IMR-90 (cell line): ENCODE measurements at regions not wholly inside any gene's neighbourhood (a gene's known extent, or its start where the extent isn't known, plus 50 kb on each side); places are given as distances from the start of the nearest gene placed in this dataset.

Source experiments
- ATAC-seq: fragments of 200-7000 bp; cut with Tn5 transposase; 2 replicates; pipeline ENCODE4 v1.9.1; 2020; ENCODE audit warnings: low read depth, mild to moderate bottlenecking, moderate library complexity
- BruUV-seq: library from RNA; stranded (reverse); fragments of 400-500 nt; replicated peaks from 2 replicates; lab custom pipeline; 2021; lab: Mats Ljungman, UMichigan
- CTCF ChIA-PET: fragments of 300-600 bp; formaldehyde crosslinking; extraction: SDS; loops from one replicate; lab custom pipeline; 2021; ENCODE audit warnings: antibody characterized with exemption; lab: Yijun Ruan, JAX
- POLR2A ChIA-PET: fragments of 300-600 bp; sonication (Branson Sonifier 250); formaldehyde crosslinking; loops from one replicate; lab custom pipeline; 2022; ENCODE audit warnings: antibody characterized with exemption; ENCODE audit not compliant: unreplicated experiment; lab: Charles Lee
- DNase-seq: peaks from one replicate; pipeline ENCODE4 v3.0.0; 2013
- H2AFZ ChIP-seq: replicated peaks from 2 replicates; pipeline ENCODE3; 2013; ENCODE audit warnings: low read length, mild to moderate bottlenecking; ENCODE audit not compliant: poor library complexity
- H2AK5ac ChIP-seq: 2 replicates; pipeline ENCODE4 v1.6.1; 2013; ENCODE audit warnings: low read depth, low read length, inconsistent platforms
- H2AK9ac ChIP-seq: replicated peaks from 2 replicates; pipeline ENCODE3; 2013; ENCODE audit warnings: mild to moderate bottlenecking, low read depth, low read length, moderate library complexity; ENCODE audit not compliant: poor library complexity
- H2BK120ac ChIP-seq: 2 replicates; pipeline ENCODE4 v1.6.1; 2013; ENCODE audit warnings: low read depth, low read length, inconsistent platforms
- H2BK15ac ChIP-seq: 3 replicates; pipeline ENCODE4 v1.6.1; 2013; ENCODE audit warnings: low read depth, low read length, inconsistent platforms
- H2BK20ac ChIP-seq: 2 replicates; pipeline ENCODE4 v1.6.1; 2013; ENCODE audit warnings: low read depth, mild to moderate bottlenecking, inconsistent platforms, low read length, moderate library complexity
- H2BK5ac ChIP-seq: 2 replicates; pipeline ENCODE4 v1.6.1; 2013; ENCODE audit warnings: mild to moderate bottlenecking, low read depth, low read length, inconsistent platforms; ENCODE audit not compliant: poor library complexity, severe bottlenecking
- H3K14ac ChIP-seq: replicated peaks from 2 replicates; pipeline ENCODE4 v1.6.1; 2013; ENCODE audit warnings: low read depth, low read length, inconsistent platforms
- H3K18ac ChIP-seq: 2 replicates; pipeline ENCODE4 v1.6.1; 2013; ENCODE audit warnings: low read depth, low read length, control low read depth
- H3K23ac ChIP-seq: 2 replicates; pipeline ENCODE4 v1.6.1; 2013; ENCODE audit warnings: low read depth, low read length, inconsistent platforms
- H3K27ac ChIP-seq: 2 replicates; pipeline ENCODE4 v1.5.1; 2013; ENCODE audit warnings: mild to moderate bottlenecking, control low read depth, low read length; ENCODE audit not compliant: insufficient read depth
- H3K27me3 ChIP-seq: 2 replicates; pipeline ENCODE4 v1.6.1; 2013; ENCODE audit warnings: low read length; ENCODE audit not compliant: control insufficient read depth, insufficient read depth
- H3K36me3 ChIP-seq: 2 replicates; pipeline ENCODE4 v1.6.1; 2013; ENCODE audit warnings: low read length, mixed read lengths; ENCODE audit not compliant: control insufficient read depth, insufficient read depth
- H3K4ac ChIP-seq: 2 replicates; pipeline ENCODE4 v1.6.1; 2013; ENCODE audit warnings: low read depth, low read length, inconsistent platforms
- H3K4me1 ChIP-seq: 2 replicates; pipeline ENCODE4 v1.6.1; 2013; ENCODE audit warnings: low read length, mixed read lengths; ENCODE audit not compliant: control insufficient read depth, insufficient read depth
- H3K4me2 ChIP-seq: 2 replicates; pipeline ENCODE4 v1.6.1; 2013; ENCODE audit warnings: low read depth, mild to moderate bottlenecking, control low read depth, low read length, moderate library complexity
- H3K4me3 ChIP-seq: 2 replicates; pipeline ENCODE4 v1.5.1; 2013; ENCODE audit warnings: low read depth, mild to moderate bottlenecking, control low read depth, low read length, moderate library complexity; ENCODE audit not compliant: insufficient read depth
- H3K56ac ChIP-seq: 2 replicates; pipeline ENCODE4 v1.6.1; 2013; ENCODE audit warnings: low read length, inconsistent platforms; ENCODE audit not compliant: insufficient read depth; ENCODE audit errors: extremely low read depth
- H3K79me1 ChIP-seq, 2 experiments: 2 replicates each; pipeline ENCODE4 v1.6.1; 2013; ENCODE audit warnings: low read length in 2 of 2, inconsistent platforms in 1 of 2, low read depth in 1 of 2
- H3K9ac ChIP-seq: 2 replicates; pipeline ENCODE4 v1.6.1; 2013; ENCODE audit warnings: low read depth, low read length, control low read depth
- H3K9me1 ChIP-seq: 2 replicates; pipeline ENCODE4 v1.6.1; 2013; ENCODE audit warnings: low read length, inconsistent platforms; ENCODE audit not compliant: insufficient read depth
- H3K9me3 ChIP-seq: 2 replicates; pipeline ENCODE4 v1.6.1; 2013; ENCODE audit warnings: low read length; ENCODE audit not compliant: control insufficient read depth, insufficient read depth
- H4K20me1 ChIP-seq: 2 replicates; pipeline ENCODE4 v1.6.1; 2013; ENCODE audit warnings: low read length, inconsistent platforms; ENCODE audit not compliant: insufficient read depth
- H4K5ac ChIP-seq: 2 replicates; pipeline ENCODE4 v1.6.1; 2013; ENCODE audit warnings: mild to moderate bottlenecking, low read depth, low read length, control low read depth
- H4K8ac ChIP-seq, 2 experiments: 2 replicates each; pipeline ENCODE4 v1.6.1; 2013; ENCODE audit warnings: low read depth in 2 of 2, low read length in 2 of 2, control low read depth in 1 of 2, inconsistent platforms in 1 of 2
- H4K91ac ChIP-seq: 2 replicates; pipeline ENCODE4 v1.6.1; 2013; ENCODE audit warnings: low read depth, low read length, inconsistent platforms; ENCODE audit not compliant: insufficient read depth
- CEBPB ChIP-seq: IDR thresholded peaks from 2 replicates; pipeline ENCODE4 v1.6.1; 2012; ENCODE audit warnings: low read depth, low read length, improper control_type of control experiment
- MXI1 ChIP-seq: IDR thresholded peaks from 2 replicates; pipeline ENCODE4 v1.6.1; 2012; ENCODE audit warnings: low read depth, mild to moderate bottlenecking, low read length, moderate library complexity, borderline replicate concordance
- RAD21 ChIP-seq: IDR thresholded peaks from 2 replicates; pipeline ENCODE4 v1.6.1; 2012; ENCODE audit warnings: low read length, improper control_type of control experiment
- RFX5 ChIP-seq: IDR thresholded peaks from 2 replicates; pipeline ENCODE4 v1.8.0; 2012; ENCODE audit warnings: low read depth, mild to moderate bottlenecking, low read length, moderate library complexity
- WGBS, 2 experiments: methylation state at CpG; one replicate each; pipeline versions ENCODE4 v1.1.5 to v1.1.7; 2013; ENCODE audit warnings: missing lambda C conversion rate in 2 of 2; ENCODE audit not compliant: insufficient read length in 1 of 2; ENCODE audit errors: extremely low coverage in 2 of 2; 5-methylcytosine and 5-hydroxymethylcytosine counted together
- dilution Hi-C: fragments of 300-500 bp; cut with HindIII; formaldehyde crosslinking; loops from one replicate; pipeline ENCODE4 v1.14.3; 2018; ENCODE audit warnings: low sequenced_read_pairs; ENCODE audit not compliant: unreplicated experiment
- in situ Hi-C: fragments of 300-500 bp; cut with MboI; formaldehyde crosslinking; loops from 3 replicates; pipeline ENCODE4 v1.14.3; 2019; ENCODE audit warnings: low sequenced_read_pairs, inconsistent platforms, mixed read lengths
- intact Hi-C: fragments of 100-400 bp; cut with micrococcal nuclease; formaldehyde crosslinking; loops from 2 replicates; pipeline ENCODE4 v1.10.0; 2022
- TF ChIP-seq, protein P1 (sequence below): fragments of 150-350 bp; IDR thresholded peaks from 2 replicates; pipeline ENCODE4 v1.6.1; 2017; ENCODE audit warnings: mild to moderate bottlenecking, antibody characterized with exemption, low read length, low read depth

DNA sequence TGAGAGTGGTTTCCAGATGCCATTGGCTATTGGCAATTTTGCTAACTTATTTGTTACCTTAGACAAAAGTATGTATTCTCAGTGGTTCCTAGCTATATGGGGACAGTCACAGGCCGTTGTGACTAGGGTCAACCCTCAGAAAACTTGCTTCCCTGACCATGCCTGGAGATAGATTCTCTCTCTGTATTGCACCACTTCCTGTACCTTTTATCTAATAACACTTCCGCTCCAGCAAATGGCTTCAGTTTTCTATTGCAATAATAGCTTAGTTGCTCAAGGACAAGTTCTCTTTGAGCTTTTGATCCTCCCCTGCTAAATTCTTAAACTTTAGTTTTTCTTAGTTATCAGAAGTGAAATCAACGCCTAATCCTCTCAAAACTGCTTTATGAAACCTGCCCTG lies 338.0 kb downstream of the RMST start:
- POLR2A ChIA-PET = no interaction called here
- no peak overlapping the region for H4K5ac ChIP-seq
- H3K79me1 ChIP-seq = no peaks in the 10 kb centered on the region
- H3K9me1 ChIP-seq = no peaks in the 10 kb centered on the region
- TF ChIP-seq, protein P1, sequence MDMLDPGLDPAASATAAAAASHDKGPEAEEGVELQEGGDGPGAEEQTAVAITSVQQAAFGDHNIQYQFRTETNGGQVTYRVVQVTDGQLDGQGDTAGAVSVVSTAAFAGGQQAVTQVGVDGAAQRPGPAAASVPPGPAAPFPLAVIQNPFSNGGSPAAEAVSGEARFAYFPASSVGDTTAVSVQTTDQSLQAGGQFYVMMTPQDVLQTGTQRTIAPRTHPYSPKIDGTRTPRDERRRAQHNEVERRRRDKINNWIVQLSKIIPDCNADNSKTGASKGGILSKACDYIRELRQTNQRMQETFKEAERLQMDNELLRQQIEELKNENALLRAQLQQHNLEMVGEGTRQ = no peak
- TF ChIP-seq MXI1 (no peak), RFX5 (no peak), CEBPB (no peak), RAD21 (no peak)
- no peak overlapping the region for H3K18ac ChIP-seq
- H3K23ac ChIP-seq = no peak overlapping the region
- no peak overlapping the region for H2AK5ac ChIP-seq
- intact Hi-C loops (no loop called here), dilution Hi-C loops (no loop called here), in situ Hi-C loops (no loop called here)
- no peak overlapping the region for H2BK20ac ChIP-seq
- H3K4me2 ChIP-seq = no peak overlapping the region
- H3K4ac ChIP-seq = no peak overlapping the region
- CTCF ChIA-PET = no interaction called here
- H3K14ac ChIP-seq = no peak overlapping the region
- H4K20me1 ChIP-seq = no peaks in the 10 kb centered on the region
- no peak overlapping the region for H3K56ac ChIP-seq
- H3K4me3 ChIP-seq = no peak overlapping the region
- no peak overlapping the region for H2AK9ac ChIP-seq
- BruUV-seq = no TSS peak
- H3K36me3 ChIP-seq = no peaks in the 10 kb centered on the region
- H4K91ac ChIP-seq = no peak overlapping the region
- no peak overlapping the region for H2BK5ac ChIP-seq
- peaks cover 19% of the 10 kb centered on the region for H3K9me3 ChIP-seq
- no peaks in the 10 kb centered on the region for H3K27me3 ChIP-seq
- no peak overlapping the region for H2BK15ac ChIP-seq
- H3K4me1 ChIP-seq = no peaks in the 10 kb centered on the region
- DNase-seq = no peak
- H3K27ac ChIP-seq = no peak overlapping the region
- H4K8ac ChIP-seq = no peak overlapping the region
- no peak for ATAC-seq
- no peak overlapping the region for H2AFZ ChIP-seq
- no CpG with 5 or more reads among the region's 3 CpGs for WGBS, 2 experiments
- H3K9ac ChIP-seq = no peak overlapping the region
- no peak overlapping the region for H2BK120ac ChIP-seq
